GM23248 (cell line): ENCODE measurements at regions not wholly inside any gene's neighbourhood (a gene's known extent, or its start where the extent isn't known, plus 50 kb on each side); places are given as distances from the start of the nearest gene placed in this dataset.

Experiments used
- EZH2 ChIP-seq: fragments of 200-600 bp; sonication (generic); IDR thresholded peaks from 2 replicates; pipeline ENCODE4 v1.6.1; 2018; ENCODE audit warnings: antibody characterized with exemption, mild to moderate bottlenecking; ENCODE audit not compliant: insufficient read depth, poor library complexity, severe bottlenecking
- EZH2phosphoT487 ChIP-seq: fragments of 200-600 bp; sonication (generic); IDR thresholded peaks from 2 replicates; pipeline ENCODE4 v1.6.1; 2018; ENCODE audit warnings: antibody characterized with exemption, moderate library complexity, mild to moderate bottlenecking, low read depth; ENCODE audit not compliant: insufficient read depth

DNA sequence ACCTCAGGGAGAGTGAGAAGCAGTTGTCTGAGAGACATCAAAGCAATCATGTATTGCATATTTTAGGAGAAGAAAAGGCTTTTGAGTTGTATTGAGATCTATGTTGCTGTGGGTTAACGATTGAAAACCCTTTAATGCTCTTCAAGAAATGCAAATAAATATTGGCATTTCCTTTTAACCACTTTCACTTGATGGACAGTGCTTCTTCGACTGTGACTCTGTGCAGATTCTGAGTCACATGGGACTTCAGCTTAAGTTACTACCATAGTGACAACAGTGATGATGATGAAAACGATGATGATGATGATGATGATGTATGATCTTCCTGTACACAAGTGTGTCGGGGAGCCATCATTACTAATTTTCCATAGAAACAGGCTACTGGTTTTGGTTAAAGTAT, 181.8 kb downstream of the AKAIN1 start:
- TF ChIP-seq EZH2phosphoT487 (no peak), EZH2 (no peak)
